HG03060 (cell line): ENCODE measurements at regions not wholly inside any gene's neighbourhood (a gene's known extent, or its start where the extent isn't known, plus 50 kb on each side); places are given as distances from the start of the nearest gene placed in this dataset.
"Not testable (repeated sequence)": the region's sequence is repeated elsewhere in the genome, so short reads cannot be mapped to it uniquely, and the experiment has no call there.

Experiments used
- ATAC-seq: cut with Tn5 transposase; IDR thresholded peaks from one replicate; pipeline ENCODE4 v1.9.1; 2021; ENCODE audit warnings: low read depth, moderate number of reproducible peaks; ENCODE audit not compliant: unreplicated experiment

DNA sequence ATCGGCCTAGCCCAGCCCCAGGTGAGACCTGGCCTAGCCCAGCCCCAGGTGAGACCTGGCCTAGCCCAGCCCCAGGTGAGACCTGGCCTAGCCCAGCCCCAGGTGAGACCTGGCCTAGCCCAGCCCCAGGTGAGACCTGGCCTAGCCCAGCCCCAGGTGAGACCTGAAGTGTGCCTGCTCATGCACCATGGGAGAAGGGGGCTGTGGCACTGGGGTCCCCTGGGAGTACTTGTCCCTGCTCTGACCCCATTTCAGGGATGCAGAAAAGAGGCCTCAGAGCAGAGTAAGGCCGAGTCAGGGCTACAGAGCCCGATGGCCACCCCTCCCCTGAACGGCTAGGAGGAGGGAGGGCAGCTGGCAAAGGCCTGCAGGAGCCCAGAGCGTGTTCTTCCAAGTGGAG lies 129.6 kb downstream of the CRYBB2 start:
- not testable (repeated sequence) for ATAC-seq

DNA sequence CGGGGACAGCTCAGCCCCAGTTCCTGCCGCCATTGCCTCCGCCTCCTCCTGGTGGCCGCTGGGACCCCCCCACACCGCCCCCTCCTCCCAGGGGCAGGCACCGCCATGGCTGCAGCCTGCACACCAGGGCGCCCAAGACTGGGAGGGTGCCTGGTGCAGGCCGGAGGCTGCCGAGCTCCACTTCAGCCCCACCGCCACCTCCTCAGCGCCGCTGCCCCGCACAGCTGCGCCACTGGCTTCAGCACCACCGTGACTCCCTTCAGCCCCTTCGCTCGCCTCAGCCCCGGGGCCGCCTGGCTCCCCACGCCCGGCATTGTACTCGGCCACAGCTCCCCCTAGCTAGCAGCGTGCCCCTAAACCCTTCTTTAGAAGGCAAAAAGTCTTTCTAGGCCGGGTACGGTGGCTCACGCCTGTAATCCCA lies 131.1 kb downstream of the CRYBB2 start:
- no peak for ATAC-seq

DNA sequence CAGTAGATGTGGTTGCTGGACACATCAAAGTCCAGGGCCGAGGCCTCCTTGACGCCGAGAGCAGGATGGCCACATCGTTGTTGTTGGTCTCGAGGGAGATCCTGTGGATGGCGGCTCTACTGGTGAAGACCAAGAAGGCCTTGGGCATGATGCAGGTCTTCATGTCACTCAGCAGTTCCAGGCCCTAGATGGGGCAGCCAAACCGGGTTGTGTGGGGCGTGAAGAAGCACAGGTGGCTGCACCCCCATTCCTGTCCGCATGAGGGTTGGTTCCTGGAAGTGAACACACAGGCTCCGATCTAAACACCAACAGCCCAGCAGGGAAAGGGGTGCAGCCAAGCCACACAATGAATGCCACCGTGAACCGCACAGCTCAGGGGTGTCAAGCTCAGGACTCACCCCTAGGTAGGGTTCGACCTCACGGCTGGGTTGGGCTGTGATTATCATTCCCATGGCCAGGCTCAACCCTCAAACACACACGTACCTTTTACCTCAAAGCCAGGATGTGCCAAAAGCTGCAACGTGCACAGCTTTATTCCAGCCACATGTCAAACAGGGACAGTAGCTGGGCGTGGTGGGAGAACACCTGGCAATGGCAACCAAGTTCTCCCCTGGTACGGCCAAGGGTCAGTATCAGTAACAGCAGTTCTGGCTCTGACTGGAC lies 132.3 kb downstream of the CRYBB2 start:
- no peak for ATAC-seq

DNA sequence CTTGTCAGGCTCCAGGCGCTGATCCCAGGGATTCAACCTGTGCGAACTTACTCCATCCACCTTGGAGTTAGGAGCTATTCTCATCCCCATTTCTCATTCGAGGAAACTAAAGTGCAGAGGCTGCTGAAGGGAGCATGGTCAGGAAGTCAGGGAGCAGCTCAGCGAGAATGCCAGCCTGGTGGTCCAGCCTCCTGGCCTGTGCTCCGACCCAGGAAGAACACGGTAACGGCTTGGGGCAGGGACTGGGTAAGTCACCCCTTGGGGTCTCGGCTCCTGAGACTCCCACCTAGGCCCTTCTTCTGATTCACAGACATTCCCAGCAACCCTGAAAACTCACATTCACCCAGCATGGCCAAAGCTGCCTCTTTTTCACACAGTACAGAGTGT lies 132.8 kb downstream of the CRYBB2 start:
- no peak for ATAC-seq

DNA sequence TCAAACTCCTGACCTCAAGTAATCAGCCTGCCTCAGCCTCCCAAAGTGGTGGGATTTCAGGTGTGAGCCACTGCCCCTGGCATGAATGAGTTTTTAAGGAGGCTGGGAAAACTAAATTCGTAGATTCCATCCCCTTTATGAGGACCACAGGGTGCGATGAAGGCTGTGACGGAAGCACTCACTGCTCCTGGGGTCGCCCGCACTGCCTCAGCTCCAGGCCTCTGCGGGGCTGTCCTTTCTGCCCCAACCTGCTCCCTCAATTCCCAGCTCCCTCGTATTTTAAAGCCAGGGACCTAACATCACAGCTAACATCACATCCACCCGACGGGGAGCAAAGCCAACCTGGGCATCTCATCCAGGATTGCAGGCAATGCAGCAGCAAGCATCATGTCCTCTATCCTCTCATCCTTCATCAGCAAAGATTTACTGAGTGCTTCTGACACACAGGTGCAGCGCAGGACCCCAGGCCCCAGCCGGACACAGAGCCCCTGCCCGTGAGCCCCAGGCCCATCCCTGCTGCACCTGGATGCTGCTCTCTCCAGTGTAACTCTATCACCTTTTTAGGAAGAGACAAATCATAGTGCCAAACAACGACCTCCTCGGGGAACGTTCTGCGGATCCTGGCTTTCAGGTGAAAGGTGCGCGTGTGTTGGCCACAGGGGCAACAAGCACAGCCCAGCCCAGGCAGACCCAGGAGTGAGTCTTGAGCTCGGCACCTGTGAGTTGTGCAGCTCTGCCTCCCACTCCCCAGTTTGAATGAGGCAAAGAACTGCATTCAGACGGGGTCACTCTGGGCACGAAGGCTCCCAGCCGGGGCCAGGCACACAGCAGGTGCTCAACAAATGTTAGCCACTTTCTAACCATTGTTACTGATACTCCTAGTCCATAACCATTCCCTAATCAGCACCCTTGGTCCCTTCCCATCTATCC lies 134.3 kb downstream of the CRYBB2 start:
- no peak for ATAC-seq

DNA sequence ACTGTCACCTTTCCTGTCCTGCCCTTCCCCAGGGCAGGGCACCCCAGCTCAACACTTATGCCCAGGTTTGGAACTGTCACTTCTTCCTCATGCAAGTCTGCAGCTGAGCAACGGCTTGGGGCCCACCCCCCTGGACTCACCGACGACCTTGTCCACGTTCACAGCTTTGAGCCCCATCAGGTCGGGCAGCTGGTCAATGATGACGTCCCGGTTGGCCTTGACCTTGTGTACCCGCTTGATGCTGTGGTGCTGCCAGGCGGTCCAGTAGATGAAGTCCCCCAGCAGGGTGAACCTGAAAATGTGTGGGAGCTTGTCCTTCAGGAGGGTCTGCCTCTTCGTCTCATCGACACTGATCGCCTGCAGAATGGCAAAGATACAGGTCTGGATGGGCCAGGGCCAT lies 135.0 kb downstream of the CRYBB2 start:
- no peak for ATAC-seq

DNA sequence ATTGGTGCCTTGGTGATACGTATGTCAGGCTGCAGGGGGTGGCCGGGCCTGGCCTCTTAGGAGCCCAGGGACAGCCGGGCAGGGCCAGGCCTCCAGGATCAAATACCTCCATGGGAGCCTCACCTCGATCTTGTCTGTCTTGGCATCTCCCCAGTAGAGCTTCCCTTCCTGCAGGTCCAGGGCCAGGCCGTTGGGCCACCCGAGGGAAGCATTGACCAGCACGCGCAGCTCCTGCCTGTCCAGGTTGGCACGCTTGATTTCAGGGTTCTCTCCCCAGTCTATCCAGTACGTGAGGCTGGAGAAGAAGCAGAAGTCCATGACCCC lies 137.7 kb downstream of the CRYBB2 start:
- ATAC-seq, result no peak

DNA sequence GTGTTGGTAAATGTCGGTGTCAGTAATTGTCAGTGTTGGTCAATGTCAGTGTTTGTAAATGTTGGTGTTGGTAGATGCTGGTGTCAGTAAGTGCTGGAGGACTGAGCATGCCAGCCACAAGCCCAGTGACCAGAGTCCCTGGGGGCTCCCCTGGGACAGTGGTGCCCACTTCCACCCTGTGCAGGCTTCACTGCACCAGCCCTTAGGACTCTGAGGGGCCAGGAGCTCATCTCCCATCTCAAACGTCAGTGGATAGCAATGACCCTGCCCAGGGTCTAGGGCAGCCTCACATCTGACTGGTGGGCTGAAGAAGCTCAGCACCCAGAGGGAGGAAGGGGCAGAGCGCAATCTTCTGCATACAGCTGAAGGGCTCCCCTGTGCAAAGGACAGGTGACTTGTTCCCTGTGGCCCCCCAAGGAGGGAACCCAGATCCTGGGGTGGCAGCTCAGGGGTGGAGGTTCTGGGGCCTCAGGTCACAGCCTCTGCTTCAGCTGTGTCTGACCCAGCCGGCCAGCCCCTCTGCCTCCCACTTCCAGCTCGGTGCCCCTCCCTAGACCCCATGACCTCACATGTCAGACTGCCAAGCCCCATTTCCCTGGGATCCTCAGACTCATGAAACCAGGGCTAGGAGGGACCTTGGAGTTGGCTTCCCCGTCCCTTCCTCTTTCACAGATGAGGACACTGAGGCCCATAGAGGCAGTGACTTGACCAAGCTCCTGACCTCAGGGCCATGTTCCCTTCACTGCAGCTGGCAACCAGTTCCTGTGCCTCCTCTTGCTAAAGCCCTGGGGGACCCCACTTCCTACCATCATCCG lies 138.4 kb downstream of the CRYBB2 start:
- no peak for ATAC-seq

DNA sequence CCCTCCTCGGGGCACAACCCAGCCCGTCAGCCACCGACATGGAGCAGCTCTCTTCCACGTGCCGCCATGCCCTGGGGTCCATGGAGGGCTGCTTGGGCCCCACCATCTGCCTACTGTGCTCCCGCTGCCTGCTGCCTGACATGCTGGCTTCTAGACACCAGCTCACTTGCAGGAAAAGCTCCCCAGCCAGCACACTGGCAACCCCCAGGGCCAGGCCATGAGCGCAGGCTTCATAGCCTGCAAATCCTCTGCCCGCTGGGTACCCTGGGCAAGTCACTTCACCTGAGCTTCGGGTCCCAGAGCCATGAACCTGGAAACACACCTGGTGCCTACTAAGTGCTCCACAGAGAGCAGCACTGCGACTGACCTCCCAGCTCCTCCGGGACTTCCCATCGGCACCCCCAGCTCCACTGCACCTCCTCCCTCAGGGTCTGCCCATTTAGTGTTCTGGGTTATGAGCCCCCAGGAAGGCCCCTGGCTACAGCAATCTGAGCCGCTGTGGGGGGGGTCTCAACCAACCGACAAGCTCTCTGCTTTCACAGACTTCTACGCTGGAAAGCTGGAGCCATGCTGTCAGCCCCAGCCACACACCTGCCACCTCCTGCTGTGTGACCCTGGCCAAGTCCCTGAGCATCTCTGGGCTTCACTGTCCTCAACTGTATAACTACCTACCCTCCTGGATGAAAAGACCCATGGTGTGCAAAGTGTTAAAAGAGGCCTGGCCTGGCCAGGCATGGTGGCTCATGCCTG lies 139.2 kb downstream of the CRYBB2 start:
- ATAC-seq, result no peak

DNA sequence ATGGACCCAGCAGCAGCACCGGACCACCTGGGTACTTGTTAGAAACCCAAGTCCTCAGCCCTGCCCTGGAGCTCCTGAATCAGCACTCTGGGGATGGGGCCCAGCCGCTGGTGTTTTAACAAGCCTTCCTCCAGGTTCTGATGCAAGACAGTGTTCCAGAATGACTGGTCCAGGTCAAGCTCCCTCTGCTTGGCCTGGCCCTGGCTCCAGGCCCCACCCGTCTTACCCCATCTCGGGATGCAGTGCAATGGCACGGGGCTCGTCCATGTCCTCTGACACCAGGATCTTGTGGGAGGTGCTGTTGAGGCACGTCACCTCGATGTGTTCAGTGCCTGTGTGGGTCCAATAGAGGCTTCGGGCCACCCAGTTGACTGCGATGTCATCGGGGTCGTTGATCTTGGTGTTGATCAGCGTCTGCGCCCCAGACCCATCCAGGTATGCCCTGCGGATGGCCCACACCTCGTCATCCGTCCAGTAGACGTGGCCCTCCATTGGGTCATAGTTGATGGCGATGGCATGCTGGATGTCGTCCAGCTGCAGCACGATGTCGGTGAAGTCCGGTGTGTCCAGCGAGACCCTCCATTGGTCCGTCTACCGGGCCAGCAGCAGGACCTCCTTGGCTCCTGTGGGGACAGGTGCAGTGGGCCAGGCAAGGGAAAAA lies 140.3 kb downstream of the CRYBB2 start:
- ATAC-seq, result no peak

DNA sequence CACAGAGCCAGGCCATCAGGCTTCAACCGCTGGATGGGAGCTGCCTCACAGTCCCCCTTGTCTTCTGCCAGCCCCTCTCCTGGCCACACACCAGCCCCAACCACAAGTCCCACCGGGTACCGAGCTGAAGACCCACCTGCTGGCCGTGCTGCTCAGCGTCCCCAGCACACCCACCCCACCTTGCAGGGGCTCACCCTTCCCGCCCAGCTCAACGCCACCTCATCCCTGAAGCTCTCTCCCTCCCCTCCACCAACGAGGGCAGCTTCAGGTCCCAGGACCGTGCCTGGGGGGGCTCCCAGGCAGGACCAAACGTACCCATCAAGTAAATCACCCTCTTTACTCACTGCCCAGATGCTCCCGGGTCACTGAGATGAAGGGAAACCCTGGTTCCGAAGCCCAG lies 141.0 kb downstream of the CRYBB2 start:
- no peak for ATAC-seq

DNA sequence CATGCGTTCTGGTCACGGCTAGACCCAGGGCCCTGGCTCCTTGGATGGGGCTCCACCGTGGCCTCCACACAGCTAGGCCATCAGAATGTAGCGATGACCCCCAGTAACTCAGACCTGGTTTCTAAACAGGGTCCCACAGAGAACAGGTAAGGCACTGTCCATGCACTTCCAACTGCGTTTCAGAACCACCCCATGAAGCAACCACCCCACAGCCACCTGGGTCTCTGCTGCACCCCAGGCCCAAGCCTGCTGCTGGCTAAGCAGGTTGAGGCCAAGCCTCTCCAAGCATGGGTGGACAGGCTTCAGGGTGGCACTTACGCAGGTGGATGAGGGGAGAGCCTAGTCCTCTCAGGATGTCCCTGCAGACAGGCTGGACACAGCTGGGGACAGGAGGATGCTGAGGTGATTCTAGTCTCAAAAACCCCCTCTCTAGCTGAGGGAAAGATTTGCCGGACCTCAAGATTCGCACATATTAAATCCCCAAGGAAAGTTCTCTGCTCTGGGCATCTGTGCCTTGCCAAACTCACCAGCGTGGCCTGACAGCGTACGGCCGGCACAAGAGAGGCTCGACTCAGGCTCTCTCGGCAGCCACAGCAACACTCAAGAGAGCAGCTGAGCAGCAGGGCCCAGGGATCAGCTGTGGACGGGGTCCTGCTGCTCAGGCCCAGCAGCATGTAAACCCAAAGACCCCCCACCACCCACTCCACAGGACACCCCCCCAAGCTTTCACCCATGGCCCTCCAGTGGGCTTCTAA lies 141.6 kb downstream of the CRYBB2 start:
- ATAC-seq, result no peak

DNA sequence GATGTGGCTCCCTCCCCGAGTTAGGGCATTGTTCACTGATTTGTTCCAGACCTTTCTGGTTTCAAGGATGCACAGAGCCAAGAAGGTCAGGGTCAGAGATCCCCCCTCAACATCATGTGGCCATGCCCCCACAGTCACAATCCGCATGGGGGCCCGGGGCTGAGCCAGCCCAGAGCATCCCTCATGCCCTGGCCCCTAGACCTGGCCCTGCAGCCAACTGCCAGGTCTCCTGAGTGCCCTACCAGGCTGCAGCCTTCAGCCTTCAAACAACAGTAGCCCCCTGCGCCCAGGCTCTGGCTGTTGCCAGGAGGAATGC lies 142.4 kb downstream of the CRYBB2 start:
- ATAC-seq, result no peak

DNA sequence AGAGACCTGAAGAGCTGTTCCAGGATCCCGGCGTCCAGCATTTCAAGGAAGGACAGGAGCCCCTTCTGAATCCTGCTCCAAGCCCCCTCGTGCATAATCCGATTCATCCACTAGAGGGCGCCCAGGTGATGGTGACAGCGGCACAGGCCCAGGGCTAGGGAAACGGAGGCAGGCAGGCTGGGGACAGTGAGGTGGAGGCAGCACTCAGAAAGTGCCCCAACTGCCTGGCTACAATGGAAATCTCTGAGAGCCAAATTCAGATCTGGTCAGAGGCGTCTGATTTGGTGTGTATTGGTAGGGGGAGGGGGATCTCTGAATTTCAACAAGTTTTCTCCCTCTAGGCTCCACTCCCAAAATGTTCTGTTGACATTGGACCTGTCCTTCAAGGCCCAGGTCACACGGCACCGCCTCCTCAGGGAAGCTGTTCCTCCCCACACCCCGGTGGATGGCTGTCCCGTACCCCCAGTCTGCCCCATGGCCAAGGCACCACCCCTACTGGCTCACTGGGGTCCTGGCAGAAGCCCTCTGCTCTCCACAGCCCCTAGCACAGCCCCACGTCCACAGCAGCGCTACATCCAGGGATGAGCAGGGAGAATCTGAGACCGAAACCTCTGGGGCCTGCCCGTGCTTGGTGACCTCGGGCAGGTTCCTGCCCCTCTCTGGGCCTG lies 142.9 kb downstream of the CRYBB2 start:
- no peak for ATAC-seq

DNA sequence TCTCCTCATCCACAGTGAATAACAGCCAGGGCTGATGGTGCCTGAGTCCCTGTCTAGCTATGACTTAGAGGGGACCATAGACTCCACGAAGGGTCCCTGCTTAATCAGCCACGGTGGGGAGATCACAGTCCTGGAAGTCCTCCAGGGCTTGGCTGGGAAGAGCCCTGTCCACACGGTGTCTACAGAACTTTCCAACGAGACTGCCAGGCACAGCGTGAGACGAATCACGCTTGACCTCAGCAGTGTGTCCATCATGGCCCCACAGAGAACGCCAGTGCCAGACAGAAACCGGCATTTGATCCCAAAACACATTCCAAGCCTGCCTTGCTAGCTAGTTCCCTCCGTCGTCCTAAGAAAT lies 143.4 kb downstream of the CRYBB2 start:
- ATAC-seq, result no peak

DNA sequence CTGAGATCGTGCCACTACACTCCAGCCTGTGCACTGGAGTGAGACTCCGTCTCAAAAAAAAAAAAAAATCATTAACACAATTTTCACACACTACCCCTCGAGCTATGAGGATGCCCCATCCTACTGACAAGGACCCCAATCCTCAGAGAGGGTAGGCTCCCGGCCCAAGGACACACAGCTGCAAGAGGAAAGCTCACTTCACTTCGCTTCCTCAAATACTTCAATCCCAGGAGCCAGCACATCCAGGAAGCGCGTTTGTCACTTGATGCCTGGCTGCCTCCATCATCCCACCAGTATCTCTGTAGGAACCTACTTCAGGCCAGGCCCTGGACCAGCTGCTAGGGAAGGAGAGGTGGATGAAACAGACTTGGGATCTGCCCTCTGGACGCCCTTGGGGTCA lies 144.0 kb downstream of the CRYBB2 start:
- ATAC-seq, result no peak

DNA sequence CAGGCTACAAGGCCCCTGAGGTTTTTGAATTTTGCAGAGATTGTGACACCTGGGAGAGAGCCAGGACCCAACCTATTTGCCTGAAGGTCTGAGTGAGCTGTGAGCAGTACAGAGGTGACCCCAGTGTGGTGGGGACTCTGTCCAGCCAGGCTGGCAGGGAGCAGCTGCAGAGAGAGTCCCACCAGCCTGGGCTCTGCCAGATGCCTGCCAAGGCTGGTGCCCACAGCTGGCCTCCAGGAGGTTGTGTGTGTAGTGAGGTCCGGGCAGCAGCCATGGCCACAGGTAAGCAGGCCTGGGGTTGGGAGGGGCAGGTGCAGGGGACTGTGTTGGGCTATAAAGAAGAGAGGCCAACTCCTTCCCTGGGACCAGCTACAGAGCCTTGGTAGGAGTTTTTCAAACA lies 144.8 kb downstream of the CRYBB2 start:
- ATAC-seq, result no peak

DNA sequence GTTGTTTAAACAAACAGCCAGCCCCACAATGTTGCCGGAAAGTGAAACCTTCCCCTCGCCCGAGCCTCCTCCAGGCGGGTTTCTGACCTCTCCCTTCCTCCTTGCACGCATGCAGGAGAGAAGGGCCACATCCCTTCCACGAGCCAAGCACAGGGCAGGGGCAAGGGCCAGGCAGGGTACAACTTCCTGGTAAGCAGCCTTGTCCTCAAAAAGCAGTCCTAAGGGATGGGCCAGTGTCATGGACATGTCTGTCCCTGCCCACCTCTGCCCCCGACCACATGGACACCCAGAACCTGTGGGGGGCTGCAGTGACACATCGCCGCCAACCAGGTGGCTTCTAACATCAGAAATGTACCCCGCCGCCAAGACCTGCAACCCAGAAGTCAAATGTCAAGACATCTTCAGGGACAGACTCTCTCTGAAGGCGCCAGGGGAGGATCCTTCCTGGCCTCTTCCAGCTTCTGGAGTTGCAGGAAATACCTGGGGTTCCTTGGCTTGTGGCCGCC lies 145.3 kb downstream of the CRYBB2 start:
- no peak for ATAC-seq
